Endothelial cell of hepatic sinusoid (primary cell): ENCODE measurements at regions not wholly inside any gene's neighbourhood (a gene's known extent, or its start where the extent isn't known, plus 50 kb on each side); places are given as distances from the start of the nearest gene placed in this dataset.
"Not testable (repeated sequence)": the region's sequence is repeated elsewhere in the genome, so short reads cannot be mapped to it uniquely, and the experiment has no call there.

Experiments
- in situ Hi-C: cut with HindIII; loops from 2 replicates; pipeline ENCODE4 v1.10.0; 2017; ENCODE audit warnings: low sequenced_read_pairs

DNA sequence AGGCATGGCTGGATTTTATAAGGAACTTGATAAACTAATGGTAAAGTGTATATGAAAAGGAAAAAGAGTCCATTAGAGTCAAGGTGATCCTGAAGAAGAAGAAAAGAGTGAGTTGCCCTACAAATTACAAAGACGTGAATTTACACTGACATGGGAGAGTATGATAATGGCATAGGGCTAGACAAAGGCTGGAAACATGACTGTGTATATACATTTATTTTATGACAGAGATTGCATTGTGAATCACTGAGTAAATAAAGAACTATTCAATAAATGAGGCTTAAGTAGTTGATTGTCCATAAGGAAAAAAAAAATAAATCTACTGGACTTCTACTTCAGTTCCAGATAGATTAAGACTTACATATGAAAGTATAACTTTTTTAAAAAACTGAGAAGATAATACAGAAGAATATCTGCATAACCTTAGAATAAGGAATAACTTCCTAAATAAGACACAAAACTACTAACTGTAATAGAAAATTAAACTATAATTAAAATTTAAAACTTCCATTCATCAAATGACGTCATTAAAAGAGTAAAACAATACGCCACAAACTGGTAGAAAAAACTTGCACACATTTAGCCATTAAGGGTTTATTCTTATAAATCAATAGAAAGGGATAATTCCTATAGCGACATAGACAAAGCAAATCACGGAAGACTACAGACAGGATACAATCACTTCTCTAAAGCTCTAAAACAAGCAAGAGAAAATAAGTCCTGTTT is 278.5 kb downstream of the NOVA1 start:
- in situ Hi-C loops, result no loop called here

DNA sequence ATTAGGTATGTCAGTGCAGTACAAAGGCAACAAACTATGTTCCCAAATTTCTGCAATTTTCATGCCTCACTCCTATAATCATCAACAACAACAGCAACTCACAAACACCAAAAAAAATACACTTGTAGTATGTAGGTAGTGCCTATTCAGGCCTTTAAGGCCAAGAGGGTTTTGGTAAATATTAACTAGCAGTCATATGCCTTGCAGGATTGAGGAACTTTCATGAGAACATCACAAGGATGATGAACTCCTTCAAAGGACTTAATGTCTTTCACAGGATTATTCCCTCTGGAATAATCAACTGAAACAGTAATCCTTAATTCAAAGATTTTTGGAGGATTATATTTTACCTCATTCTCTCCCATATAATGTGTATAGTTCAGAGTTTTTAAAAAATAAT is 293.8 kb downstream of the NOVA1 start:
- in situ Hi-C loops, result no loop called here

DNA sequence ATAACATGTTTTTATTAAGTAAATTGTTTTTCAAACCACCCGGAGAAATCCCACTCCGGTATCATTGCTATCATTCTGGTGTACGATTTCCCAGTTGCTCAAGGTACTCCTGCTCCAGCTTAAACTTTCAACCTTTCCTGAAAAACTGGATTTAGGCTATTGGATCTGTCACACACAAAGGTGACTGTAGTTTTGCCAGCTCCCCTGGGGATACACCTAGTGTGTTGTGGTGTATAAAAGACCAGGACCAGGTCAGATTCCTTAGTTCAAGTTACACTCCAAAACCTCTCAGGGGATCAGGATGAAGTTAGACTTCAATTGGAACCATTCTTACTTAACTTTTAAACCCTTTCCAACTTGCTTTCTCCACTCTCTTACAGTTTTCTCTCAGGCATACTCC is 303.9 kb downstream of the NOVA1 start:
- in situ Hi-C loops, result no loop called here

DNA sequence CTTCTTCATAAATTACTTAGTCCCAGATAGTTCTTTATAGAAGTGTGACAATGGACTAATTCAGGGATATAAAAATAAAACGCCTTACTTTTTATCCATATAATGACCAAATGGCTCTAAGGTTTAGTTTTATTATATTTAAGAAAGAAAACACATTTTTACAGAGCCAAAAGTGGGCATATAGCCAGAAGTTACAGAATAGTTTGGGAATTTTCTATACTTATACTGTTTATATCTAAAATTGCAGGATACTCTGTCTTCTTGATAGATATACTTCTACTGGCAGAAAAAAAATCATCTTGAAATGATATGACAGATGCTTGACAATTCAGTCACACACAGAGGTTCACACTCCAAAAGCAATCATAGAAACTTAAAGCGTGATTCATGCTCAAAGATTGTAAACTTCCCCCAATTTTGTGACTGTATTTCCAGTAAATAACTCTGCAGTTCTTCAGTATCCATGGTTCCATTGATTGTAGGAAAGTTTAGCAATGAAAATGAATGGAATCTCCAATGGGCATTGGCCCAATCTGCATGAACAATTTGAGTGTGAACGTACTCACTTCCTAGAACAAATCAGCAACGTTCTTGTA is 307.8 kb downstream of the NOVA1 start:
- in situ Hi-C loops, result no loop called here

DNA sequence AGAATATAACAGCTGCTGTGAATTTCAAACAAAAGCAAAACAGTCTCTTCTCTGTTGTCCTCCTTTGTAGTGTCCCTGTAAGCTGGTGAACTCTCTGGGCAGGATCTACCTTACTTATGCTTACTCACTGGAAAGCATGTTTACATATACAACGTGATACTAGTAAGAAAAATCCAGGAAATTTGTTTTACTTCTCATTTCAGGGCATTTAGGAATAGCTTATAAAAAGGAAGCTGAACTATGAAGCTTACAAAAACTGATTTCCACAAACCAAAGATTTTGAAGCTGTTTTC is 311.0 kb downstream of the NOVA1 start:
- in situ Hi-C loops, result no loop called here

DNA sequence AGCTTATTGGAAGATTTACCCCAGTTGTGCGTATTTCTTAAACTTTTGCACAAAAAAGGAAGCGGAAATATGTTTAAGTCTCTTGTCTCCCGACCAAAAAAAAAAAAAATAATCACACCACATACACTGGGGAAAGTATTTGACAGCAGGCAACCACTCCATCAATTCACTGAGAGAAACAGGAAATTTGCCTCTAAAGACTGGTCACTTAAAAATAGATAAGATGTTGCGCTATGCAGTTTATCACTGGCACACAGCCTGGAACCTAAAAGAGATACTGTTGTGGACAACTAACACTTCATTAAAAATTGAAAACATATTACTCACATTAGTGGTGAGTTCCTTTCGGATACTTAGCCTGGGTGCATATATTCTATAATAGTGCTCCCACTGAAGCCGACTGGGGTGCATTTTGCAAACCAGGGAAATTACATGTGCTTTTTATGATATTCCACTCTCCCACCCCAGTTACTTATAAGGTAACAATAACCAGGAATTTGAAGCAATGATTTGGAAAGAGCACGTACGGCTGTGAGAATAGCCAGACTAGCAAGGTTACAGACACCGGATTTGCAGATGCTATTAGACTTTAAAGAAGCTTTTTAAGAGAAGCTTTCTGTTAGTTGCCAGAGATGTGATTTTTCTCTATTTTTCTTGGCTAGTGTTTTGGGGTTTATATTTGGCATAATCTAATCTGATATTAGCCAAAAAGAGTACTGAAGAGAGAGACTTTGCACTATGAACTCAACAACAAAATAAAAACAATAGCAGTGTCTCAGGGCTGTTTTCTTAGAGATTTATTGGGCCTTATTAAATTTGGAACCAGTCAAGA is 311.5 kb downstream of the NOVA1 start:
- in situ Hi-C loops, result no loop called here

DNA sequence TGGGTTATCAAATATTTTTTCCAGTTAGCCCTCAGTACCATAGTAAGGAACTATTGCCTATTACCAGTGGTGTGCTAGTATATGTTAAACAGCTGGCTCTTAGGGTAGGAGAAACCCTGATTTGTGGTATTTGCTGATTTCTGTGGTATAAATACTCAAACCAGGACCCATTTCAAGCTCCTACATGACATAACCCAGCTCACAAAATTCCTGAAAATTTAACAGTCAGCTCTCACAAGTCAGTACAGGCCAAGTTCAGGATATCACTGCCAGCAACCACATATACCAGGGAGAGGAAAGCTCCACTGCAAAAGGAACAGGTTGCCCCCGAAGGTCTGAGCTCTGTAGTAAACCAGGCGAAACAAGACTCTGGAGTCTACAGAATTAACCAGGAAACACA is 315.3 kb downstream of the NOVA1 start:
- in situ Hi-C loops, result no loop called here

DNA sequence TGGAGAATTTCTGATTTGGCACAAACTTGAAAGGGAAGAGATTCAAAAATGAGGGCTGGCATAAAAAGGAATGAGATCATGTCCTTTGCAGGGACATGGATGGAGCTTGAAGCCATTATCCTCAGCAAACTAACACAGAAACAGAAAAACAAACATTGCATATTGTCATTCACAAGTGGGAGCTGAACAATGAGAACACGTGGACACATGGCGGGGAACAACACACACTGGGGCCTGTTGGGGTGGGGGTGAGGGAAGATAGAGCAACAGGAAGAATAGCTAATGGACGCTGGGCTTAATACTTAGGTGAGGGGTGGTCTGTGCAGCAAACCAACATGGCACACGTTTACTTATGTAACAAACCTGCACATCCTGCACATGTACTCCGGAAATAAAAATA is 315.8 kb downstream of the NOVA1 start:
- in situ Hi-C loops, result not testable (repeated sequence)

DNA sequence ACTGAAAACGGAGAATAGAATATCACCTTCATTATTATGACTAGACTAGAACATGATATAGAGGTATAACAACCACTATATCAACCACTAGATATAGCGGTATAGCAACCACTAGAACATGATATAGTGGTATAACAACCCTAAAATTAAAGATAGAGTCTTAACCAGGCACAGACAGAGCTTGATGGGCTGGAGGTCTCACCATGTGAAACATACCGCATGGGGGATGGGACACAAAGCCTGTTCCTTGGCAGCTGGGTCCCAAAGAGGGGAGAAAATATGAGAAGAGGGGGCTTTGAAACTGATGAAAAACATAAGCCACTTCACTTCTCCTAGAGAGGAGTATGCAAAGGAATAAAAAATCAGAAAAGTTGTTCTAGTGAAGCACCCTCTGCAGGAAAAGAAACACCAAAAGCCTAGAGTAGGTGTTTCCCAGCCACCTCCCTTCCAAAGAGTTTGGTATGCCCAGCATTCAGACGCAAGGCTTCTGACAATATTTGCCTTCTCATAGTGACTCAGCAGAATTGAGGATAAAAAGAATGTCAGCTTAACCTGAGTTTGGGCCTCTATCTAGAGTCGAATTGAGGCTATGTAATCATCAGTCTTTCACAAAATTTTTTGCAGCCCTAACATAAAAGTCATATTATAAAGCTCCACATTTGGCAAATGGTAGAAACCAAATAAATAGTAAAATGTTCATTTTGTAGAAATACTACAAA is 316.4 kb downstream of the NOVA1 start:
- in situ Hi-C loops, result no loop called here

DNA sequence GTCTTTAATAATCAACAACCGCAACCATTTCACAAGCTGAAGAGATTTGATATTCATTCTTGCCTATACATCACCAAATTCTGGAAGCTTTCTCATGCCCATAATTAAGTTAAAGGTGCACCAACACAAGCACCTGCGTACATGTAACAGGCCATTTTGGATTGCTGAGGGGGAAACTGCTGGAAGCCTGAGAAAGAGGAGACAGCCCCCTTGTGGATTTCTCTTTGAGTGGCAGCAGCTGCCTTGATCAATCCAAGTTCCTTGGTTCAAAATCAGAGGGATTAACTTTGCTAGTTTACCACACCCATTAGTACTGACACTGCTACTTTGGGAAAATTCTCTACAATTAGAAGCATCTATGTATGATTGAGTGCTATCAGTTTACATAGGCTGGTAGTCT is 321.1 kb downstream of the NOVA1 start:
- in situ Hi-C loops, result no loop called here

DNA sequence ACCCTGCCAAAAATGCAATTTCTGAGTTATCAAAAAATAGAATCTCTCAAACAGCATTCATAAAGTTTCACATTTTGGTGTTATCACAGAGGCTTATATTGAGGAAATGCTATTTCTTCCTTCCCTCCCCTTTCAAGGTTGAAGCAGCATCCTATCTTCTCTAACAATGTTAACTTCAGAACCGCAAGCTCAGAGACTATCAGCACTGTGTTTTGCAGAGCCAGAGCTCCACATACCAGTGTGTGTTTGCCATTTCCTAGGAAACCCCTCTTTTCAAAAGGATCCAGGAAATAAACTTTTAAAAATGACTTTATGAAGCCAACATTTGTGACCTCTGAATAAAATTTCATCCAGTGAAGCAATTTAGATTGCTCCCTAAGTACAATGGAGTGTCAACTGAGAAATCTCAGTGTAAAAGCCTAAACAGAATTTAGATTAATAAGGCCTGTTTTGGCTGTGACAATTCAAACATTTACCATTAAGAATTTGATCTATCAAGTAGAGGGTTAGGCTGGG is 332.6 kb downstream of the NOVA1 start:
- in situ Hi-C loops, result no loop called here

DNA sequence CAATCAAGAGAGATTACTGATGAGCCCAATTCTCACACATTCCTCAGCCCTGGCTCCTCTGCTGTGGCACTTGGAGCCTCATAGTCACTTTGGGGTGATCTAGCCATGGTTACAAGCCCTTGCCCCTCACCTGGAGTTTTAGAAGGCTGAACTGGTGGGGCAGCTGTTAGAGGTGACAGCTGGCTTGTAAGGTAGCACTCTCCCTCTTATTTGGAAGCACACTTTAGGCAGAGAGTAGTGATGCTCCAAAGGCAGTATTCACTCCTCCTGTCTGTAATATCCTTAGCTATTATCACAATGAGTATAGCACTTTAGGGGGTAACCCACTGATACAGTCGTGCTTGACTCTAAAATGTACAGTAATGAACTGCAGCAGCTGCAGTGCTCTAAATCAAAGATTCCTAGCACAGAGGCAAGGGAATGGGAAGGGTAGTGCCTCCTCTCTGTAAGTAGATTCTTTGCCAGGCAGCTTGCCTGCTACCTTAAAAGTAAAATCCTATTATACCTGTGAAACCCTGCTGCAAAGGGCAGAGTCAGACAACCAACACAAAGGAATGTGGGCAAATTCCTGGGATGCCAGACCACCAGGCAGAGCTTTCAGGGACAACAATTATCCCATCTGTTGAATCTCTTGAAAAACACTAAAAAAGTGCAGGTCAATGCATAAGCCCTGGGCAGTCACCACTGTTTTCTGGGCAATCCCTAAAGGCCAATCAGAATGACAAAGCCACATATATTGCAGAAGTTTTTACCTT is 336.3 kb downstream of the NOVA1 start:
- in situ Hi-C loops, result no loop called here

DNA sequence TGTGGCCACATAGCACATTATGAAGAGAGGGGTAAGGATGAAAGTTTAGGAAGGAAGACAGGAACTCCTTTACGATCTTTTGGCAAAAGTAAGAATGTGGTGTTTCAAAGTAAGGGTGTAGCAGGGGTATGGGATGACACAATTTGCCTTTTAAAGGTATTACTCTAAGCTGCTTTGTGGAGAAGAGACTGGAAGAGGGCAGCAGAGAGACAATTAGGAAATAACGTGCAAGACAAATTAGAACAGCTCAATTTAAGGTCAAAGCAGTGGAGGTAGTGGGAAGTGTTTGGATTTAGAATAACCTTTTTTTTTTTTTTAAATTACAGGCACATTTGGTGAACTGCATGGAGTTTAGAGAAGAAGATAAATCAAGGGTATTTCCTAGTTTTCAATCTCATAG is 342.6 kb downstream of the NOVA1 start:
- in situ Hi-C loops, result no loop called here

DNA sequence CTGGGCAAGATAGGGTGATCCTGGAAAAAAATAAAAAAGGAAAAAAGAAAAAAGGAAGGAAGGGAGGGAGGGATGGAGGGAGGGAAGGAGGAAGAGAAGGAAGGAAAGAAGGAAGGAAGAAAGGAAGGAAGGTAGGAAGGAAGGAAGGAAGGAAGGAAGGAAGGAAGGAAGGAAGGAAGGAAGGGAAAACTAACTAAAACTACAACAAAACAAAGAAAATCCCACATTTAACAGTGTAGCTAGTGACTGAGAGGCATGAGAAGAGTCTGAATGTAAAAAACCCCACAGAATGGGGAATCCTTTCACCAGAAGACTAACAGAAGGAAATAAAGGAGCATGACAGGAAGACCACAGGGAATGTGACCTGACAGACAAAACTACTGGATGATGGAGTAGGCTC is 345.7 kb downstream of the NOVA1 start:
- in situ Hi-C loops, result no loop called here

DNA sequence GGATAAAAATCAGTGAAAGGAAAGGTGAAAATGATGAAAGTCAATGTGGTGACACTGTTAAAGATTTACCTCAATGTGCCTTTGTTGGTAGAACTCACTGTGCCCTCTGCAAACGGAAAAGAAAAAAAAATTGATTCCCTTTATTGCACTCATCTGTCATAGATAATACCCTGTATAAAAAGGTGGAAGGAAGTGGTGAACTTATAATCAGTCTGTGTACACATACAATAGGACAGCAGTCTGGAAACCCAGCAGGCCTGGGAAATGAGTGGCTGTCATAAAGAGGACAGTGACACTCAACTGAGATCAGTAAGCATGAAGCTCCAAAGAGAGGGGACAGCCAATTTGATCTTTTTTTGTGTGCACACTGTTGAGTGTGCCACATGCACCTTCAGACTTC is 364.7 kb downstream of the NOVA1 start:
- in situ Hi-C loops, result no loop called here

DNA sequence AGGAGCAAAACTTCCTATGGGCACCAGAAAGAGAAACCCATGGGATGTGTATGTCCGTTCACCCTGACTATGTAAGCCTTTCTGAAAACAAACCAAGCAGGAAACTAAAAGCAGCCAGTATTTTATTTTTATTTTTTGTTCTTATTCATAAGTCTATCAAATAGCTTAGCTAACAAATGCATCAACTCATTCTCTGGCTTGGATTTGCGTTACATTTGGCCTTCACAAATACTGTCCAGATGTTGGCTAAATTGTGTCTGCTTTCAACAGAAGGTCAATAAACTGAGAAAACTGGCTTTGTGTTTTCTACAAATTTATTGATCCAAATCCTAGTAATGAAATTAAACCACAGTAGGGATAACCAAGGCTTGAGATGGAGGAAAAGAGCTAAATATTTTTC is 379.0 kb downstream of the NOVA1 start:
- in situ Hi-C loops, result no loop called here

DNA sequence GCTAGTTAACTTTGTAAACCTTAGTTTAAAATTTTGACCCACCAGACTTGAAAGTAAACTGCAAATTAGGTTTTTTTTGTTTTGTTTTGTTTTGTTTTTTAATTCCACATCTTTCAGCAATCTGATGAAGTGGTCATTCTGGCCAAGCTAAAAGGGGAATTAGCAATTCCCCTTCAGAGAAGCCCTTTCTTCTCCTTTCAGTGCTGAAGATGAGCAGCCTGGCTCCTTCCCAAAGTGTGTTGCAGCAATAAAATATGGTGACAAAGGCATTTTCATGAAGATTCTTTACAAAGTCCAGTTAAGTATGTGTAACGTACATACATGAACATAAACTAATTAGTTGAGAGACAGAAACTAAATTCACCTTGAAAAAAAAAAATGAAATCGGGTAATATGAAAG is 380.1 kb downstream of the NOVA1 start:
- in situ Hi-C loops, result no loop called here

DNA sequence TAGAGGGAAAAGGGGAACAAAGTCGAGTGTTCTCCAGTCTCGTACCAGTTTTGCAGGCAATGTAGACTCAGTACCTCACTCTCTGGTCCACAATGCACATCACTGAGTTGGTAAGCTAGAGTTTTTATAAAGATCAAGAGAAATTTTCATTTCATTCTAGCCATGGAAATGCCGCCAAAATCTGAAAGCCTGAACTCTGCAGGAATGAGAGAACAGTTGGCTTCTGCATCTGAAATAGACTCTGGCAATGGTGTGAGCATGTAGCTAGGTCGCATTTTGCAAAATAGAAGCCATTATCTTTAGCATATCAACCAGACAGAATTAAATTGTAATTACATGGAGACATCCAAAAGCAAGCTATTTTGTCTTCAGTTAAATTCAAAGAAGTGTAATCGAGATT is 381.0 kb downstream of the NOVA1 start:
- in situ Hi-C loops, result no loop called here

DNA sequence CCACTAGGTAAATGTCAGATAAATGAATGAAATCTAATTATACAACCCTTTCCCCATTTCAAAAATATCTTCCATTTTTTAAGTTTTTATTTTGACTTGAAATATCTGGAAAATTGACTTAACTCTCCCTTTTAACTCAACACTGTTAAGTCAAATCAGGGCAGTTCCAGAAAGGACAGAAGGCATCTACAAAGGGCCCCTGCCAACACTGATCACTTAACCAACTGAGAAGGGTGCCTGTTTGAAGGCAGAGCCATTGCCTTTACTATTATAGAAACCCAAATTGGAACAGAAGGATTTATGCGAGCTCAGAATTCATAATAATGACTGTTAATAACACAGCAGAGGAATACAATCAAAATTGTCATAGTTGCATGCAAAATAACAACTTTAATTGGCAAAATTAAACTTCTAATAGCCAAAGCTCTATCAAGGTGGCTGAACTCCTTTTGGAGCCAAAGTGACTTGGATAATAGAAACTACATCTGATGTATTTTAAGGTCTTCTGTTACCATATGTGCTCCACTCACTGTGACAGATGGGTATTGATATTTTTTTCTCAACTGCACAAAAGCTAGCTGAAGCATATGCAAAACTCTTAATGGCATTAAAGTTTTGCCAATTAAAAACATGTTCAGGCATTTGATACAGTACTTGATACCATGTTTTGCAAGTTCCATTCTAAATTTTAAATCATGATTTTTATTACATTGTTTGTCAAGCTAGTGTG is 383.8 kb downstream of the NOVA1 start:
- in situ Hi-C loops, result no loop called here

DNA sequence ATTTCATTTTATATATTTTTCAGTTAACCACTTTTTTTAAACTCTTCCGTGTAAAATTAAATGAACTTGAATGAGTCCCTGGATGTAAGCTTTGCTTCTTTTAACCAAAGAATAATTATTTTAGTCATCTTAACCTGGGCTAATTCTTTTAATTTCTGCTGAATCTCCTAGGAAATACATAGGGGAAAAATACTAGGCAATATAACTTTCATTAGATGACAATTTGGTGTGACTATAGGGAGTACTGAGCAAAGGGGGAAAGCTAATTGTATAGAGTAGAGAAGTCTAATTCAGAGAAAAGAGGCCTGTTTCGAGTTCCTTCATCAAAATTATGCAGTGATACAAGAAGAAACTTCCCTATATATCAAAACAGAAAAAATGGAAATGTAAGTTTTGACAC is 388.1 kb downstream of the NOVA1 start:
- in situ Hi-C loops, result no loop called here
